HG02885 (cell line): ENCODE measurements at regions not wholly inside any gene's neighbourhood (a gene's known extent, or its start where the extent isn't known, plus 50 kb on each side); places are given as distances from the start of the nearest gene placed in this dataset.
"Not testable (repeated sequence)": the region's sequence is repeated elsewhere in the genome, so short reads cannot be mapped to it uniquely, and the experiment has no call there.

Experiments used
- ATAC-seq: cut with Tn5 transposase; IDR thresholded peaks from one replicate; pipeline ENCODE4 v1.9.1; 2021; ENCODE audit warnings: mild to moderate bottlenecking; ENCODE audit not compliant: unreplicated experiment, poor library complexity

DNA sequence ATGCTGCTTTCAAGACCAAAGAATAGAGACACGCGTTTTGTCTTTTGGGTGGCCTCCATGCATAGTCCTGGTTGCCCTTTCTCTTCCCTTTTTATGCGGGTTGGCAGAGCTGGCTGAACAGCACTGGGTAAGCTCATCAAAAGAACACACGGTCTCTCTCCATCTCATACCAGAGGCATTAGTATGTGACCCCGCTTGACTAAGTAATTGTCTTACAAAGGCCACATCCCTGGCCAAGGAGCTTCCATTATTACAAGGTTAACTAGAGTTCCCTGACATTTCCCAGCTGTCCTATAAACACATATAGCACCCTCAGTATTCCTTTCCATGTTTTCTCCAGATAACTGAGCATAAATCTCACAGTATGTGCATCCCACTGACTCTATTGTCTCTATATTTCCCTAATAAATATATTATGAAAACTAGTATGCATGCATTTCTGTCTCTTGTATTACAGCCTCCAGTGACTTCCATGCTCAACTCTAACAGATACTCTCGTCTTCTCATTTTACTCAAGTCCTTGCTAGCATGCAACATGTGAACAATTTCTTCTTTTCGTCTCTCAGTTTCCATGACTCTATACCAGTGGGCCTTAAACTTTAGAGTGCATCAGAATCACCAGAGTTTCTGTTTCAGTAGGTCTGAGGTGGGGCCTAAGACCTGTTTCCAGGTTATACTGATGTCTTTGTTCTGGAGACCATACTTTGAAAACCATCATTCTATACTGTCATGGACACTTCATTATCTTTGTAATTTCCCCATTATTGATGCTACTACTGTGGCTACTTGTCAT lies 247.7 kb upstream of the ARSJ start:
- ATAC-seq, result peak; percentile 98

DNA sequence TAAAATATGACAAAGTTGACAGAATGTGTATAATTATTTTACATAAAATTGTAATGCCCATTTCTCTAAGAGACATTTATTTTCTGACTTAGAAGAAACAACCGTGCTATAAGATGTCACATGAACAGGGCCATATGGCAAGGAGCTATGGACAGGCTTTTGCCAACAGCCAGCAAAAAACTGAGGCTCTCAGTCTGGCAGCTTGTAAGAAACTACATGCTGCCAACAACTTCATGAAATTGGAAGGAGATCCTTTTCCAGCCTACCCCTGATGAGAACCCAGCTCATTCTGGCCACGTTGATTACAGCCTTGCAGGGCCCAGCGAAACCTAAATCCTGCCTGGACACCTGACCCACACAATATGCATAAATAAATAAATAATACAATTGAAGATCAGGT lies 250.3 kb upstream of the ARSJ start:
- no peak for ATAC-seq

DNA sequence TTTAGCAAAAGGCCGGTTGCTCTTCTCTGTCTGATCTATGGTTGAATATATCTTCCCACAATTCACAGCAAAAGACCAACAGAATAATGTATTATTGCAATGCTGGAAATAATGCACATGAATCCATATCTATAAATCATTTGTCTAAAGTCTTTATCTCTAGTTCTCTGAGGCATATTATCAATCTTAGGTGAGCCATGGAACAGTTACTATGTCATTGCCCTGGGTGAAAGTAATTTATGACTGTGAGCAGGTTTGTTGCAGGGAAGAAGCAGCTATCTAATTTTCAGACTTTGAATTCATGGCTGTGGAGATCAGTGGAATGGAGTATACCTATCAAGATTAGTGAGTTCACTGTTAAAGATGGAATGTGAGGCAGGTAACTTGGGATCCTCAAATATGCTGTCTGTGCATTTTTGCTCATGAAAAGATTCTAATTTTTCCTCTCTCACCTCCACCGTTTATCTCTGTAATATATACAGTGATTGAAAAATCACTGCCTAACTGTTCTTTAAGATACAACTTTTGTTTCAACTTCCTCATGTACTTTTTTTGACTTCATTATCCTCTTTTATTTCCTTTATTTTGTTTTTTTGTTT lies 256.8 kb upstream of the ARSJ start:
- no peak for ATAC-seq

- ATAC-seq, result no peak
Measured at GRCh38 chr4:114237997-114238396, 258.6 kb upstream of the ARSJ start.

- no peak for ATAC-seq
Measured at GRCh38 chr4:114249561-114249960, 270.1 kb upstream of the ARSJ start.

- ATAC-seq, result no peak
Measured at GRCh38 chr4:114249976-114250375, 270.5 kb upstream of the ARSJ start.

- no peak for ATAC-seq
Measured at GRCh38 chr4:114250439-114250891, 271.0 kb upstream of the ARSJ start.

- no peak for ATAC-seq
Measured at GRCh38 chr4:114251020-114251419, 271.6 kb upstream of the ARSJ start.

DNA sequence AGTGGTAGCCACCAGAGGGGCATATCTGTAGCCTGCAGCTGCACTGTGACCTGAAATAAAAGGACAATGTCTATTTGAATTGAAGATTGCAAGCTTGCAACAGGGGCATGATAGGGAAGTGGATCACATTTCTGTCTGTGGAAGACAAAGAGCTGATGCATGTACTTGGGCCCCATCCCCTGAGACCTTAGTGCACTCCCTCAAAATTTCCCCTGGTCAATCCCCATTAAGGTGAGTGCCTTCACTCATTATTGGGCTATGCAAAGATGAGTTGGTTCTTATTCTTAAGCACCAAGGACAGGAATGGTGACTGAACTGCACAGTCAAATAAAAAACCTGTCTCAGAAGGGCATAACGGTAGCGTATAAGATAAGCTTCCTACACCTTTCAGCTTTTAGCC lies 273.1 kb upstream of the ARSJ start:
- no peak for ATAC-seq

GRCh38 chr4:114257501-114257900 lies 278.1 kb upstream of the ARSJ start:
- ATAC-seq, result no peak

GRCh38 chr4:114262421-114262820 lies 283.0 kb upstream of the ARSJ start:
- ATAC-seq, result not testable (repeated sequence)

- ATAC-seq, result no peak
Measured at GRCh38 chr4:114263233-114263632, 283.8 kb upstream of the ARSJ start.

DNA sequence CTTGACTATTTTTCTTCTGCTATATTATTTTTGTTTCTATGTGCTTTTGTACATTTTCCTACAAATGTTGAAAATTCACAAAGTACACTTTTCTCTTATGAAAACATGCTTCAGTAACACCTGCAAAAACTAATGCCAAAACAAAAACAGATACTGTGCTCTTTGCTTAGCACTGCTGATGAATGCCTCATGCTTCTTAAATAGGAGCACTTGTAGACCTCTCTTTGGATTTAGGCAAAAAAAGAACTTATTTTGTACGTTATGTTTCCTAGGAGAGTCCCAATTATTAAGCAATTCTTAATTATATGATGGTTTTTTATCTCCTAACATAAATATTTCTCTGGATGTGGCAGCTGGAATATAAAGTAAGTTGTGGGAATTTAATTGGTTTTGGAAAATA lies 285.0 kb upstream of the ARSJ start:
- ATAC-seq, result no peak

- no peak for ATAC-seq
Measured at GRCh38 chr4:114264877-114265291, 285.4 kb upstream of the ARSJ start.

- no peak for ATAC-seq
Measured at GRCh38 chr4:114265342-114265741, 285.9 kb upstream of the ARSJ start.

GRCh38 chr4:114267976-114268375 lies 288.5 kb upstream of the ARSJ start:
- no peak for ATAC-seq

DNA sequence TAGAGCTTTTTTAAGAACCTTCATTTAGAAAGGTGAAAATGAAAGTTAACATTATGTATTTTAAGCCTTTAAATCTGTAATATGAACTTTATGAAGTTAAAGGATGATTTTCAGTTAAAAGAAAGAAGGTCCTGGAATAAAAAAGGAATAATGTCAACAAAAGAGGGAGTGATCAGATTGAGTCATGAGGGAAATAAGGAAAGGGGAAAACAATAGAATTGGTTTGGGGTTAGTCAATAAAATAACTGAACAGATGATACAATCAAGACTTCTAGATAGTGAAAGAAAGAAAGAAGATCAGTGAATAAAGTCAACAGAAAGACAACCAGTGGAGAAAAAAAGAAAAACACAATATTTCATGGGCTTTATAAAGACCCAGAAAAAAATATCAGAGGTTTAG lies 291.6 kb upstream of the ARSJ start:
- no peak for ATAC-seq

DNA sequence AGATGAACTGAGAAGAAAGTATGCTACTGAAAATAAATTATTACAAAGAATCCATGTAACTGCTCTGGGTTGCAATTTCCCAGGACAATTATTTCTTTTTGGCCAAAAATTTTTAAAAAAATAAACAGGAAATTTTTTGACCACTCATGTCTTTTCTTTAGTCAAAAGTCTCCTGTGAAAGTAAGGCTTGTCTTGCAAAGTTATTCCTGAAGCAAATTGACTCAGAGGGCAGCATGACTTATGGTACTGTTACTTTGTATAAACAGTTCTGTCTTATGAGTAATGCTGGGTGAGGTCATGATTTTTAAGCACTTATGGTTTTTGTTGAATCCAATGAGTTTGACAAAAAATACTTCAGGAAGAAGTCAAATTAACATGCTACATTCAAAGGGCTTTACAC lies 292.8 kb upstream of the ARSJ start:
- ATAC-seq, result no peak

DNA sequence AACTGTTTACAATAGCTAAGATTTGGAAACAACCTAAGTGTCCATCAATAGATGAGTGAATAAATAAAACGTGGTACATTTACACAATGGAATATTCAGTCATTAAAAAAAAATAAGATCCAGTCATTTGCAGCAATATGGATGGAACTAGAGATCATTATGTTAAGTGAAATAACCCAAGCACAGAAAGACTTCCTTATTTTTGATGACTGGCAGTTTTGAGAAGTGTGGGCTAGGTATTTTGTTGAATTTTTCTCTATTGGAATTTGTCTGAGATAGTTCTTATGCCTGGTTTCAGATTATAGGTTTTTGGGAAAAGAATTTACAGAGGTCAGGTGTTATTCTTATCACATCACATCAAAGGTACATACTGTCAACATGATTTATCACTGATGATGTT lies 293.8 kb upstream of the ARSJ start:
- no peak for ATAC-seq

- no peak for ATAC-seq
Measured at GRCh38 chr4:114277690-114278089, 298.2 kb upstream of the ARSJ start.

DNA sequence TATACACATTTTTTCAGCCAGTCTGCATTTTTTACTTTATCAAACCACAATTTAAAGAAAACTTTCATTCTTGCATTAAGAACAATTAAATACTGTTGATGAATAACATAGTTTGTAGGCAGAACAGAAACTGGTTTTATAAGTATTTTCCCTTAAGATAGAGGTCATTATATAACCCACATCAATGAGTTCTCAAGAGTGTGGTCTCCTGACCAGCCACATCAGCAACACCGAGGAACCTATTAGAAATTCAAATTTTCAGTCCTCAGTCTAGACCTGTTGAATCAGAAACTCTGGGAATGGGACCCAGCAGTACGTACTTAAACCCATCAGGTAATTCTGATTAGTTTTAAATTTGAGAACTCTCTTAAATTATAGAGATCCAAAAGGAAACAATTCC lies 299.6 kb upstream of the ARSJ start:
- no peak for ATAC-seq

DNA sequence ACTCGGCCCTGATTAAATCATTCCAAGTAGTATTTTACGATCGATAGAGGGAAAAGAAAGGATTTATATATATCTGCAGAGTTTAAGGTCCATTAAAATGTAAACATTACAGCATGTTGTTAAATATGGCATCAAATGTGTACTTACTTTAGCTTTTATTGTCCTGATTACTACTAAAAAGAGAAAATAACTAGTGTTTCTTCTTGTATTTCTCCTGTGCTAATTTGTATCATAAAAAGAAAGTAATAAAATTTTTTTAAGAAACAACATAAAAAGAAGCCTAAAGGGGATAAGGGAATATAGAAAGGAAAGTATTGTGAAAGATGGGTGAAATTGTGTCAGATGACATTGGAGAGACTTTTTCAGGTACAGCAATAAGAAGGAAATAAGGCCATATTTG lies 300.3 kb upstream of the ARSJ start:
- no peak for ATAC-seq
